ENCODE measurements at regions not wholly inside any gene's neighbourhood (a gene's known extent, or its start where the extent isn't known, plus 50 kb on each side); places are given as distances from the start of the nearest gene placed in this dataset.

DNA sequence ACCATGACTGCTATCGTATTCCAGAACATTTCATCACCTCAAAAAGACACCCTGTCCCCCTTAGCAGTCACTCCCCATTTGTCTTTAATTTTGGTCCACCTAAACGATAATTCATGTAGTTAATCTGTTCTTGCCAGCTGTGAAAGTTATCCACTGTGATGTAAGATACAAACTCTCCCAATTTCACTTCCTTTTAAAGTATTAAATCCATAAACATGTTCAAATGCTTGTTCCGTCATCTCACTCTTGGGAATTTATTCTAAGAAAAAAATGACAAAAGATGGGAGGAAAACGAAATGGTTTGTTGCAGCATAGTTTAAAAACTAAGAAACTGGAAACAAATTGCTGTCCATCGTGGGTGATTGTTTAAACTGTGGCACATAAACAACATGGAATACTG is 53.7 kb upstream of the IRF2 start:
- DNase-seq: no peak

DNA sequence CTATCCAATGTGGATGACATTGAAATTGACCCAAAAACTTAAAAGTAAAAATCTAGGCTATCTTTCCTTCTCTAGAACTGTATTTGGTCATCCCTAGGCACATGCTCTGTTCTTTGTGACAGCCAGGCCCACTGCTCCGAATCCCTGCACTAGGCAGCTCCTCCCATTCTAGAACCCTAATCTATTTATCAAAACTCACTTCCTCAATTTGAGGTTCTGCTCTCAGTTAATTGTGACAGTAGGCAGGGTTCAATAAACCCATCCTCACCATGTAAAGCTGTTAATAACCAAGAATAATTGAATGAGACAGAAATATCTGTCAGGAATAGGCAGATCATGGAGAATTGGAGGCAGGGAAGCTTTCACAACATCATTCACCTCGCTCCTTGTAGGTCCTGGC is 51.9 kb upstream of the IRF2 start:
- DNase-seq: no peak

Data from NCI-H1436 (cell line).